ENCODE measurements at regions not wholly inside any gene's neighbourhood (a gene's known extent, or its start where the extent isn't known, plus 50 kb on each side); places are given as distances from the start of the nearest gene placed in this dataset.

GRCh38 chr9:129355631-129356030 lies 177.6 kb upstream of the IER5L start:
- Histone ChIP-seq H3K56ac (replicated peaks; ENCODE audit: insufficient read length, low read depth, low read length) (no peak overlapping the region), H3K27me3 (replicated peaks in 1 of 4; ENCODE audit: control insufficient read depth in 3 of 4, extremely low read depth in 1 of 4, insufficient read depth in 3 of 4, low read length in 3 of 4) (no peaks in the 10 kb centered on the region; a peak in 1 of 7 replicates), H3K9ac (replicated peaks in 1 of 4; ENCODE audit: extremely low read depth in 1 of 4, low read depth in 3 of 4, low read length in 3 of 4) (no peak overlapping the region), H2BK15ac (ENCODE audit: low read length) (peak overlapping the region; percentile 92; the same call in 1 of the 2 replicates), H3K23me2 (ENCODE audit: low read depth, low read length) (peaks cover 8% of the 10 kb centered on the region), H3K36me3 (ENCODE audit: control insufficient read depth in 2 of 4, insufficient read depth in 4 of 4, low read length in 3 of 4) (no peaks in the 10 kb centered on the region), H2BK5ac (ENCODE audit: low read depth, low read length) (no peak overlapping the region), H2BK120ac (replicated peaks; ENCODE audit: low read depth, low read length) (no peak overlapping the region), H3K27ac (ENCODE audit: low read depth, low read length) (no peak overlapping the region), H3K23ac (ENCODE audit: insufficient read length) (no peak overlapping the region), H2AFZ (ENCODE audit: low read length) (no peak overlapping the region), H3K4ac (replicated peaks; ENCODE audit: insufficient read length, low read depth, low read length) (no peak overlapping the region), H4K20me1 (replicated peaks in 1 of 2; ENCODE audit: control insufficient read depth in 1 of 2, insufficient read depth in 2 of 2, low read length in 2 of 2) (no peaks in the 10 kb centered on the region), H3K79me2 (ENCODE audit: control insufficient read depth in 1 of 2, insufficient read depth in 2 of 2, low read length in 2 of 2) (no peaks in the 10 kb centered on the region), H4K91ac (replicated peaks; ENCODE audit: insufficient read length, low read length) (no peak overlapping the region), H3K4me1 (replicated peaks in 1 of 4; ENCODE audit: control insufficient read depth in 3 of 4, insufficient read depth in 4 of 4, low read length in 3 of 4) (peaks cover 0 to 13% (median 7%) of the 10 kb centered on the region in 4 experiments; a peak in 4 of 7 replicates), H4K5ac (ENCODE audit: insufficient read length, low read depth, low read length) (no peak overlapping the region), H4K8ac (ENCODE audit: extremely low read depth, insufficient read depth, low read length) (no peak overlapping the region), H3K4me3 (ENCODE audit: extremely low read depth in 1 of 4, insufficient read depth in 2 of 4, low read depth in 3 of 4, low read length in 4 of 4) (no peak overlapping the region), H3K9me3 (ENCODE audit: insufficient read depth in 2 of 2, low read depth in 1 of 2, low read length in 1 of 2) (0 out of 4 replicates have a peak, but pooled peaks cover 0 to 6% of the 10 kb centered on the region in 2 experiments), H2BK12ac (ENCODE audit: low read depth, low read length) (peak overlapping the region; percentile 68; the same call in 1 of the 2 replicates), H2AK5ac (ENCODE audit: low read depth, low read length) (no peak overlapping the region), H2BK20ac (ENCODE audit: low read length) (no peak overlapping the region), H3K14ac (ENCODE audit: insufficient read length) (no peak overlapping the region), H3K4me2 (ENCODE audit: insufficient read depth in 1 of 2, low read depth in 2 of 2, low read length in 2 of 2) (no peak overlapping the region), H3K18ac (ENCODE audit: extremely low read depth, low read length) (no peak overlapping the region), H3K79me1 (ENCODE audit: low read depth, low read length) (no peaks in the 10 kb centered on the region)
- 90% methylated on average over 5 of the region's 5 CpGs; no CpG with 5 or more reads in 1 of the 2 experiments for WGBS, 2 experiments (ENCODE audit: extremely low coverage in 1 of 2, insufficient coverage in 1 of 2, insufficient read length in 1 of 2, insufficient replicate concordance in 2 of 2, low coverage in 1 of 2, low lambda C conversion rate in 2 of 2, missing lambda C conversion rate in 1 of 2)
- DNase-seq (ENCODE audit: low read depth in 1 of 2, low spot score in 2 of 2) (no peak), FAIRE-seq (no peak)
- ChIA-PET CTCF (ENCODE audit: partially characterized antibody) (interaction anchor here (0.9 to 1.7 kb wide), 2 partner anchors 18 to 173 kb away, joined by 4 read pairs; no protein-coding TSS in a partner anchor), POLR2A (ENCODE audit: partially characterized antibody) (interaction anchor here (8.3 kb wide), 1 partner anchor 21 kb away, joined by 65 read pairs; no protein-coding TSS in a partner anchor)
- TF ChIP-seq TBP (IDR thresholded peaks at IDR 0.05; ENCODE audit: low read depth, low read length) (no peak), PHF8 (conservative IDR thresholded peaks at IDR 0.05; ENCODE audit: low read depth, low read length) (no peak), BACH1 (IDR thresholded peaks at IDR 0.05; ENCODE audit: low read length) (no peak), CHD1 (IDR thresholded peaks at IDR 0.05; ENCODE audit: low read depth, low read length) (no peak), TAF1 (IDR thresholded peaks at IDR 0.05; ENCODE audit: low read depth, low read length) (no peak), SAP30 (IDR thresholded peaks at IDR 0.05; ENCODE audit: insufficient read depth, insufficient replicate concordance, low read length) (no peak), RAD21 (IDR thresholded peaks at IDR 0.05 in 1 of 2, conservative IDR thresholded peaks at IDR 0.05 in 1 of 2; ENCODE audit: low read depth in 2 of 2, low read length in 2 of 2) (no peak), SIRT6 (IDR thresholded peaks at IDR 0.05; ENCODE audit: low read length) (no peak), TEAD4 (IDR thresholded peaks at IDR 0.05; ENCODE audit: low read depth, low read length) (no peak), HDAC6 (IDR thresholded peaks at IDR 0.05; ENCODE audit: low read depth, low read length) (no peak), CTBP2 (IDR thresholded peaks at IDR 0.05; ENCODE audit: borderline replicate concordance, insufficient read depth, insufficient read length, low read length) (no peak), GTF2F1 (IDR thresholded peaks at IDR 0.05; ENCODE audit: borderline replicate concordance, low read depth, low read length) (no peak), YY1 (IDR thresholded peaks at IDR 0.05; ENCODE audit: low read depth, low read length) (no peak)
